Limb (tissue), 2 donors: ENCODE measurements at regions not wholly inside any gene's neighbourhood (a gene's known extent, or its start where the extent isn't known, plus 50 kb on each side); places are given as distances from the start of the nearest gene placed in this dataset.
"Not testable (repeated sequence)": the region's sequence is repeated elsewhere in the genome, so short reads cannot be mapped to it uniquely, and the experiment has no call there.

Experiments used
- DNase-seq, 2 donors: peaks; one replicate each; pipeline ENCODE4 v3.0.0-alpha.2; 2016; ENCODE audit errors: extremely low spot score in 2 of 2

- DNase-seq: peak; percentile 64 to 80
Measured at GRCh38 chr1:9441451-9442133, 97.7 kb upstream of the SLC25A33 start.

DNA sequence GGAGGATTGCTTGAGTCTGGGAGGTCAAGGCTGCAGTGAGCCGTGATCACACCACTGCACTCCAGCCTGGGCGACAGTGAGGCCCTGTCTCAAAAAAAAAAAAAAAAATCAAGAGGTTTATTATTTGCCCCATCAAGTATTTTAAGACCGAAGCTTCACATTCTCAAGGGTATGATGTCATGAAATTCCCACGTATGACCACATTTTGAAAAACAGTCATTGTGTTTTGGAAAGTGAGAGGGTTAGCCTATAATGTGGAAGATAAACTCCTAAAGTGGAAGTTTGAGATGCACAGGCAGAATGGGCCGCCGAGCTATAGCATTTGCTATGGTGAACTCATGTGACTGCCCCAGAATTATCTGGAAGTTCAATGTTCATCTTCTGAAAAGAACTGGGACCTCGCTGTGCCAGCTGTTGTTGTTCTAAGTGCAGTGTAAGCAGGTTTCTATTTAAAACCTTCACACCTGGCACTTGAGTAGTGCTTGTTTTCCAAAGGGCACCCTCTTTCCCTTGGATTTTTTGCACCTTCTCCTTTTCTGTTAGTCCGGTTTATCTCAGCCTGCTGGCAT lies 96.9 kb upstream of the SLC25A33 start:
- no peak for DNase-seq

DNA sequence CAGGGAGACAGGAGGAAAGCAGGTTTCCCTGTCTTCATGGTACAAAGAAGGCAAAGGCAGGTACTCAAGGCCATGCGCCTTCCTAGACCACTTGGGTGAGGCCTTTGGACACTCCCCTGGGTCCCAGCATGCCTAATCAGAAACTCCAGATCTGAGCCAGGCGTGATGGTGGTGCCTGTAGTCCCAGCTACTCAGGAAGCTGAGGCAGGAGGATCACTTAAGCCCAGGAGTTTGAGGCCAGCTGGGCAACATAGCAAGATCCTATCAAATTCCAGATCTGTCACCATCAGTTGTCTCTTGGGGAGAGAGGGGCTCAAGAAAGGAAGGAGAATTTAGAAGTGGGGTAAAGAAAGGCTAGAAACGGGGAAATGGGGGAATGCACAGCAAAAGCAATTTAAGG lies 96.3 kb upstream of the SLC25A33 start:
- DNase-seq: no peak

GRCh38 chr1:9443913-9444445 lies 95.3 kb upstream of the SLC25A33 start:
- no peak for DNase-seq

DNA sequence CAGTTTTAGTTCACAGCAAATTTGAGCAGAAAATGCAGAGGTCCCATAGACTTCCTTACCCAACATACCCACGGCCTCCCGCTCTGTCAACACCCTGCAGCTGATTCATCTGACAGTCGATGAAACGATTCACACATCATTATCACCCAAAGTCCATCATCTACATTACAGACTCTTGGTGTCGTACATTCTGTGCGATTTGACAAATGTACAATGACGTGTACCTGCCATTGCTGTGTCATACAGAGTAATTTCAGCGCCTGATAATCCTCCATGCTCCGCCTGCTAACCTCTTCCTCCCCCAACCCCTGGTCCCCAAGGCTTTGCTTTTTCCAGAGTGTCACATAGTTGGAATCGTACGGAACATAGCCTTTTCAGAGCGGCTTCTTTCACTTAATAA lies 94.7 kb upstream of the SLC25A33 start:
- no peak for DNase-seq

DNA sequence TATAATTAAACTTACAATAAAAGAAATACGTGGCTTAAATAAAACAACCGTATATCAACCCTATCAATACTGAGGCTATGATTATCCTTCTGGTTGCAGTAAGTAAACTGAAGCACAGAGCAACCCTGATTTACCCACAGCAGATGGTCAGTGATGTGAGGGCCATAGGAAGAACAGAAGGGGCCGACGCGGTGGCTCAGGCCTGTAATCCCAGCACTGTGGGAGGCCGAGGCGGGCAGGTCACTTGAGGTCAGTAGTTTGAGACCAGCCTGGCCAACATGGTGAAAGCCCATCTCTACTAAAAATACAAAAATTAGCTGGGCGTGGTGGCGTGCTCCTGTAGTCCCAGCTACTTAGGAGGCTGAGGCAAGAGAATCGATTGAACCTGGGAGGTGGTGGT lies 94.2 kb upstream of the SLC25A33 start:
- DNase-seq: not testable (repeated sequence)

- no peak for DNase-seq
Measured at GRCh38 chr1:9447215-9447960, 91.9 kb upstream of the SLC25A33 start.

GRCh38 chr1:9448132-9449109 lies 90.8 kb upstream of the SLC25A33 start:
- no peak for DNase-seq

- no peak for DNase-seq
Measured at GRCh38 chr1:9449110-9449627, 90.1 kb upstream of the SLC25A33 start.

DNA sequence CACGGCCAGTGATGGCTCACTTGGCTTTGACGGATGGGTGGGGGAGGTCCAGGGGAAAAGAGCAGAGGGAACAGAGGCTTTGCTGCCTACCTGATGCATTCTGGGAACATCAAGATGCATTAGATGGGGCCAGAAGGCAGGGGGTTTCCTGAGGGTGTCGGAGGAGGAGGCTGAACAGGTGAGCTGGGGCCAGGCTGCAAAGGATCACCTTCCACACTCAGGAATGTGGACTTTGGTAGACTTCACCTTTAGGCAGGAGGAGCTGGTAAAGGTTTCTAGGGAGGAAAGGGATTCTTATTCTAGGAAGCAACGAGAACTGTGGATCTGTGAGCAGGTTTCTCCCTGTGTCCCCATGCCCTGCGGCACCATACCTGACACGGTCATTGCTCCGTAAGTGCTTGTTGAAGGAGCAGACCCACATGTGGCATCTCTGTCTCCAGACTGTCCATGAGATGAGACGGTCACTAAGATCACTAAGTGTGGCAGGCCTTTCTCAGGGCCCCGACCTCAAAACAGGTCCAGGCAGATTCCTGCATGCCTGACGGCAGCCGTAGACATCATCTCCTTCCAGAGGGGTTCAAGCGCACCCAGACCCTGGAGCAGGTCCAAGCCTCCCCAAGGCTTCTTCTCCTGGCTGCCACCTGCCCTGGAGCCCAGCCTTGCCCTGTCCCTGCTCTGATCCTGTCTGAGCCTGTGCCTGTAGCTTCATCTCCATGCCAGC lies 89.1 kb upstream of the SLC25A33 start:
- DNase-seq: no peak

DNA sequence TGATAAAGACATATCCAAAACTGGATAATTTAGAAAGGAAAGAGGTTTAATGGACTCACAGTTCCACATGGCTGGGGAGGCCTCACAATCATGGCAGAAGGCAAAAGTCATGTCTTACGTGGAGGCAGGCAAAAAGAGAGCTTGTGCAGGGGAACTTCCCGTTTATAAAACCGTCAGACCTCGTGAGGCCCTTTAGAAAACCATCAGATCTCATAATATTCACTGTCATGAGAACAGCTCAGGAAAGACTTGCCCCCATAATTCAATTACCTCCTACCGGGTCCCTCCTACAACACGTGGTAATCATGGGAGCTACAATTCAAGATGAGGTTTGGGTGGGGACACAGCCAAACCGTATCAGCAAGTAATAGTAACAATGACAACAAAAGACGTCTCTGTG lies 88.2 kb upstream of the SLC25A33 start:
- no peak for DNase-seq

DNA sequence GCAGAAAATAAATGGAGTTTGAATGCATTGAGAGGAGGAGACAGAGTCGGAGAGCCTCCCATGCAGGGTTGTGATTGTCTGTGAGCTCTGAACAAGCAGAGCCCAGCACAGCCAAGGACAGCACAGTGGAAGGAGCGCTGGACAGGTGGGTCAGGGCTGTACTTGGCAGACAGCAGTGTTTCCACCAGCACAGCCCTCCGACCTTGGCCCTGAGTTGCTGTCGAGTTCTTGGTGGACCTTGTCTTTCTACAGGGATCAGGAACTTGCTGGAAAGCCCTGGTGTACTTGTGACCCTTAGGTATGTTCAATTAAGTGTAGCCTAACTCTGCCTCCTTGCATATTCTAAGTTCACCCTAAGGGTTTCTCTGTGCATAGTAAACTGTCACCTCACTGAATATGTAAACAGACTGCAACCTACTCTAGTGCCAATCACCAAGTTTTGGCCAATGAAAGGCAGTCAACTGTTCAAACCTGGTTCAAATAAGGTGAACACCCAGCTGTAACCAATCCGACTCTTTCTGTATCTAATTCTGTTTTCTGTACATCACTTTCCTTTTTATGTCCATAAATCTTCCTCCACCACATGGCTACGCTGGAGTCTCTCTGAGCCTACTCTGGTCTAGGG lies 86.6 kb upstream of the SLC25A33 start:
- DNase-seq: no peak

- no peak for DNase-seq
Measured at GRCh38 chr1:9453375-9453774, 85.9 kb upstream of the SLC25A33 start.

DNA sequence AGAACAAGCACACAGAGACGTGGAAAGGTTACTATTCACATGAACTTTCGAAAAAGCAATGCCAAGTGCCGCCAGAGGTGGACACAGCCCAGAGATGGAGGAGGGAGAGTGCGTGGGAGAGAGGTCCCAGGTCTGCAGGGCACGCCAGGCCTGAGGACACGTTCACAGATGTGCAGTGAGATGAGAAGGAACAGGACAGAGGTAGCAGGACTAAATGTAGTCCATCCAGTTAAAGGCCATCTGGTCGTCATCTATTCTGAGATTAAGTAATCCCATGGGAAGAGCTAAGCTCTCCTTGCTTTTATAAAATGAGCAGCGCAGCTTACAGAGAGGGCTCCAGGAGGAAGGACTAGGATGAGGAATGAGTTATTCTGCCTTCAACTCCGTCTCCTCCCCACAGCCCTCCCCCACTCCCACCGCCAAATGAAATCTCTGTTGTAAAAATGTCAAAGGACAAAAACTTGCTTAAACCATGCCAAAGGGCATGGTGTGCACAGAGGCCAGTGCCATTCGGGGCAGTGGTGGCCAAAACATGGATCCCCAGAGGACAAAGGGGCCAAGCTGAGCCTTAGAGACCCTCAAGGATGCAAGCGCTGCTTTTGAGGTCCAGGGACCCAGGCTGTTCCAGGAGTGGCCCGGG lies 85.4 kb upstream of the SLC25A33 start:
- no peak for DNase-seq

DNA sequence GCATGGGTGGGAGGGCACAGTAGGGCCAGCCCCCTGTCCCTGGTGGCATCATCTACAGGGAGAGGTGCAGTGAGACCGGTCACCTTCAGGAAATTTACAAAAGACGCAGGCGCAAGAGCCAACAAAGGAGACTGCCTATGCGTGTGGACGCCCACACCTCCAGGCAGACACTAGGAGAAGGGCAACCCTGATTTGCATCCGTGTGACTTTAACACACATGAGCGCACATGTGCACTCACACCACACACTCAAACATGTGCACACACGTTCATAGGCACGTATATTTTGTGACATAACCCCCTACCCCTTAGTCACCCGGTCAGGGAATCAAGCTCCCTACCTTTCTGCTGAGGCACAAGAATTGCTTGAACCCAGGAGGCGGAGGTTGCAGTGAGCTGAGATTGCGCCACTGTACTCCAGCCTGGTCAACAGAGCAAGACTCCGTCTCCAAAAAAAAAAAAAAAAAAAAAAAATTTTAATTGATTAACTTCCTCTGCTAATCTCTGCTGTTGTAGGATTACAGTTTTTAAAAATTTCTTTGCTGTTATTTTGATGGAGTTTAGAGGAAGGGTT lies 84.7 kb upstream of the SLC25A33 start:
- no peak for DNase-seq

GRCh38 chr1:9455487-9456234 lies 83.6 kb upstream of the SLC25A33 start:
- peak; percentile 77 to 84 for DNase-seq

DNA sequence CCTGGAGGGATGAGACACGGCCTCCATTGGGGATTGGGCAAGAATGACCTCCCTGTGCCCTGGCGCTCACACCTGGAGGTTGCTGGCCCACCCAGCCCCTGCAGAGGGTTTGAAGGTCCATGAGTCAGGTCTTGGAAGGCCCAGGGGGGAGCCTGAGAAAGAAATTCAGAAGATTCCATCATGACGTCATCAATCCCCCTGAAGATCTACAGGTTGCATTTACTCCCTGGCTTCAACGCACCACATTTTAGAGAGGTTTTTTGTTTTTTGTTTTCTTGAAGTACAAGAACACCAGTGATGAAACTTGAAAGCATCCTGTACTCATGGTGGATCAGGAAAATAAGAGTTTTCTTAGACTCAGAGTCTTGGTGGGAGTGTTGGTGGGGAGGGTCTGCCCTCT lies 82.4 kb upstream of the SLC25A33 start:
- no peak for DNase-seq

GRCh38 chr1:9459816-9460407 lies 79.4 kb upstream of the SLC25A33 start:
- DNase-seq: no peak
